SU-DHL-6 (cell line): ENCODE measurements at regions not wholly inside any gene's neighbourhood (a gene's known extent, or its start where the extent isn't known, plus 50 kb on each side); places are given as distances from the start of the nearest gene placed in this dataset.

Source experiments
- H2AFZ ChIP-seq: fragments of 200-600 bp; sonication (generic); 2 replicates; pipeline ENCODE4 v1.6.1; 2014; ENCODE audit warnings: low read depth, mild to moderate bottlenecking, moderate library complexity, mixed read lengths, antibody characterized with exemption, low read length; ENCODE audit not compliant: severe bottlenecking
- H3F3A ChIP-seq: fragments of 200-600 bp; shearing (Covaris generic); 2 replicates; pipeline ENCODE4 v1.6.0; 2016; ENCODE audit warnings: antibody characterized with exemption, mild to moderate bottlenecking; ENCODE audit not compliant: insufficient read depth
- H3K27ac ChIP-seq: fragments of 200-600 bp; sonication (generic); 2 replicates; pipeline ENCODE4 v1.5.1; 2016; ENCODE audit warnings: low read depth, mild to moderate bottlenecking, low read length, moderate library complexity, mixed read lengths
- H3K27me3 ChIP-seq: fragments of 200-600 bp; sonication (generic), shearing (Covaris generic); 2 replicates; pipeline ENCODE4 v1.6.0; 2014; ENCODE audit warnings: mild to moderate bottlenecking, low read length
- H3K36me3 ChIP-seq: fragments of 200-600 bp; sonication (generic); 2 replicates; pipeline ENCODE4 v1.6.1; 2014; ENCODE audit warnings: mild to moderate bottlenecking, low read length, mixed read lengths
- H3K4me2 ChIP-seq: fragments of 300-600, 200-600 bp; shearing (Covaris generic), sonication (generic); 2 replicates; pipeline ENCODE4 v1.6.0; 2014; ENCODE audit warnings: low read length, low read depth, mild to moderate bottlenecking; ENCODE audit not compliant: poor library complexity, severe bottlenecking
- H3K4me3 ChIP-seq: fragments of 200-600 bp; sonication (generic); 2 replicates; pipeline ENCODE4 v1.5.1; 2014; ENCODE audit warnings: antibody characterized with exemption, low read length, mild to moderate bottlenecking, mixed read lengths; ENCODE audit not compliant: insufficient read depth, poor library complexity, severe bottlenecking
- H3K79me2 ChIP-seq: fragments of 200-600 bp; sonication (generic); 2 replicates; pipeline ENCODE4 v1.6.1; 2014; ENCODE audit warnings: mild to moderate bottlenecking, low read length, moderate library complexity; ENCODE audit not compliant: insufficient read depth
- H3K9ac ChIP-seq: fragments of 200-600 bp; sonication (generic); 2 replicates; pipeline ENCODE4 v1.7.0; 2014; ENCODE audit warnings: mild to moderate bottlenecking, low read length
- H3K9me2 ChIP-seq: fragments of 200-600 bp; sonication (generic); replicated peaks from 2 replicates; pipeline ENCODE4 v1.6.1; 2014; ENCODE audit warnings: low read length; ENCODE audit not compliant: insufficient read depth
- H3K9me3 ChIP-seq: fragments of 200-600 bp; sonication (generic); 2 replicates; pipeline ENCODE4 v1.6.1; 2014; ENCODE audit warnings: low read length, mixed read lengths; ENCODE audit not compliant: insufficient read depth
- H4K20me1 ChIP-seq: fragments of 200-600 bp; sonication (generic); 2 replicates; pipeline ENCODE4 v1.6.1; 2014; ENCODE audit warnings: low read depth, mild to moderate bottlenecking, antibody characterized with exemption, low read length, moderate library complexity, mixed read lengths
- CTCF ChIP-seq: fragments of 200-600 bp; sonication (generic); IDR thresholded peaks from one replicate; pipeline ENCODE4 v1.5.1; 2017; ENCODE audit warnings: antibody characterized with exemption, mild to moderate bottlenecking, low read length, moderate library complexity; ENCODE audit not compliant: insufficient read depth, poor library complexity, severe bottlenecking
- EZH2phosphoT487 ChIP-seq: fragments of 200-600 bp; sonication (generic), shearing (Covaris generic); conservative IDR thresholded peaks from 2 replicates; pipeline ENCODE4 v1.6.1; 2018; ENCODE audit warnings: mild to moderate bottlenecking, antibody characterized with exemption, low read length, moderate library complexity, mixed read lengths

GRCh38 chr1:200238311-200238710 lies 171.5 kb downstream of the ZNF281 start:
- TF ChIP-seq CTCF (no peak), EZH2phosphoT487 (no peak)
- Histone ChIP-seq H4K20me1 (no peaks in the 10 kb centered on the region), H3K27me3 (no peaks in the 10 kb centered on the region), H3K4me2 (no peak overlapping the region), H3K9ac (no peak overlapping the region), H3K36me3 (no peaks in the 10 kb centered on the region), H3K79me2 (no peaks in the 10 kb centered on the region), H3K4me3 (no peak overlapping the region), H3K9me2 (no peaks in the 10 kb centered on the region), H3K27ac (no peak overlapping the region), H3K9me3 (no peaks in the 10 kb centered on the region), H2AFZ (no peak overlapping the region), H3F3A (no peaks in the 10 kb centered on the region)

DNA sequence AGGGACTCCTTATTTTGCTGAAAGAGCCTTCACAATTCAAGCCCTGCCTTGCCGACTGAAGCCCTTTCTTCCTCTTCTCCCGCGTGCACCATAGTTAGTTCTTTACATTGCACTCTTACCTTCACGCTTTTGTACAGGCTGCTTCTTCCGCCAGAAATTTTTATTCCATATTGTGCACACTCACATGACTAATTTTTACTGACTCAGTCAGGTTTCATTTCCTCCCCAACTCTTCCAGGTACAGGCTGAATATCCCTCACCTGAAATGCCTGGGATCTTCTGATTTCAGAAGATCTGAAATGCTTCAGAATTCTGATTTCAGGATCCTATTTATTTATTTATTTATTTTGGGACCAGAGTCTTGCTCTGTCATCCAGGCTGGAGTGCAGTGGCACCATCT lies 172.8 kb downstream of the ZNF281 start:
- Histone ChIP-seq H3K27ac (no peak overlapping the region), H4K20me1 (no peaks in the 10 kb centered on the region), H3K9me2 (no peaks in the 10 kb centered on the region), H3K79me2 (no peaks in the 10 kb centered on the region), H3K4me3 (no peak overlapping the region), H3K9me3 (no peaks in the 10 kb centered on the region), H3K4me2 (no peak overlapping the region), H3K27me3 (no peaks in the 10 kb centered on the region), H3K9ac (no peak overlapping the region), H2AFZ (no peak overlapping the region), H3F3A (no peaks in the 10 kb centered on the region), H3K36me3 (no peaks in the 10 kb centered on the region)
- TF ChIP-seq EZH2phosphoT487: no peak
- TF ChIP-seq CTCF: no peak

- no peak for TF ChIP-seq EZH2phosphoT487
- no peak for TF ChIP-seq CTCF
- Histone ChIP-seq H3K36me3 (no peaks in the 10 kb centered on the region), H3K4me2 (no peak overlapping the region), H3K79me2 (no peaks in the 10 kb centered on the region), H3K4me3 (no peak overlapping the region), H3K27ac (no peak overlapping the region), H3K9me3 (no peaks in the 10 kb centered on the region), H2AFZ (no peak overlapping the region), H3F3A (no peaks in the 10 kb centered on the region), H3K9ac (no peak overlapping the region), H4K20me1 (no peaks in the 10 kb centered on the region), H3K9me2 (no peaks in the 10 kb centered on the region), H3K27me3 (no peaks in the 10 kb centered on the region)
Observed at GRCh38 chr1:200234938-200235337, 174.9 kb downstream of the ZNF281 start.

- TF ChIP-seq EZH2phosphoT487 (no peak), CTCF (no peak)
- no peaks in the 10 kb centered on the region for H3K9me3 ChIP-seq
- H3K4me3 ChIP-seq: no peak overlapping the region
- no peaks in the 10 kb centered on the region for H3K27me3 ChIP-seq
- no peak overlapping the region for H3K9ac ChIP-seq
- no peaks in the 10 kb centered on the region for H3K9me2 ChIP-seq
- no peaks in the 10 kb centered on the region for H3K79me2 ChIP-seq
- H3F3A ChIP-seq: no peaks in the 10 kb centered on the region
- H3K4me2 ChIP-seq: no peak overlapping the region
- H2AFZ ChIP-seq: no peak overlapping the region
- no peak overlapping the region for H3K27ac ChIP-seq
- H3K36me3 ChIP-seq: no peaks in the 10 kb centered on the region
- H4K20me1 ChIP-seq: no peaks in the 10 kb centered on the region
Observed at GRCh38 chr1:200233393-200233792, 176.4 kb downstream of the ZNF281 start.
